Lower lobe of right lung (tissue), 2 donors: ENCODE measurements at regions not wholly inside any gene's neighbourhood (a gene's known extent, or its start where the extent isn't known, plus 50 kb on each side); places are given as distances from the start of the nearest gene placed in this dataset.

Experiments used
- ATAC-seq, 2 donors: fragments of 200-7000 bp; cut with Tn5 transposase; one replicate each; pipeline ENCODE4 v1.9.1; 2020 to 2022; ENCODE audit warnings: mild to moderate bottlenecking in 2 of 2, moderate library complexity in 2 of 2
- DNase-seq: peaks from one replicate; pipeline ENCODE4 v3.0.0-alpha.2; 2020
- H3K27ac ChIP-seq: fragments of 200-600 bp; one replicate; pipeline ENCODE4 v1.8.0; 2022
- H3K27me3 ChIP-seq: fragments of 200-600 bp; one replicate; pipeline ENCODE4 v1.8.0; 2022; ENCODE audit warnings: low read depth
- H3K36me3 ChIP-seq: fragments of 200-600 bp; one replicate; pipeline ENCODE4 v1.8.0; 2022; ENCODE audit warnings: mild to moderate bottlenecking
- H3K4me1 ChIP-seq: fragments of 200-600 bp; one replicate; pipeline ENCODE4 v1.8.0; 2022
- H3K4me3 ChIP-seq: fragments of 200-600 bp; one replicate; pipeline ENCODE4 v1.8.0; 2022; ENCODE audit warnings: mild to moderate bottlenecking
- H3K9me3 ChIP-seq: fragments of 200-600 bp; one replicate; pipeline ENCODE4 v1.8.0; 2022
- intact Hi-C: fragments of 100-400 bp; cut with DNase I; formaldehyde crosslinking; loops from one replicate; pipeline ENCODE4 v1.11.0; 2022
- TF ChIP-seq, protein P1 (sequence below): fragments of 200-600 bp; IDR thresholded peaks from one replicate; pipeline ENCODE4 v1.8.0; 2022; ENCODE audit warnings: antibody characterized with exemption, mild to moderate bottlenecking
- donor health status: DM: no; HTN: yes; CAD: no; lungs with severe emphysema.

- intact Hi-C loops = no loop called here
- Histone ChIP-seq H3K9me3 (no peaks in the 10 kb centered on the region), H3K4me3 (no peak overlapping the region), H3K27ac (no peak overlapping the region), H3K27me3 (no peaks in the 10 kb centered on the region), H3K4me1 (no peaks in the 10 kb centered on the region), H3K36me3 (no peaks in the 10 kb centered on the region)
- no peak for DNase-seq
- no peak for ATAC-seq
- TF ChIP-seq, protein P1, sequence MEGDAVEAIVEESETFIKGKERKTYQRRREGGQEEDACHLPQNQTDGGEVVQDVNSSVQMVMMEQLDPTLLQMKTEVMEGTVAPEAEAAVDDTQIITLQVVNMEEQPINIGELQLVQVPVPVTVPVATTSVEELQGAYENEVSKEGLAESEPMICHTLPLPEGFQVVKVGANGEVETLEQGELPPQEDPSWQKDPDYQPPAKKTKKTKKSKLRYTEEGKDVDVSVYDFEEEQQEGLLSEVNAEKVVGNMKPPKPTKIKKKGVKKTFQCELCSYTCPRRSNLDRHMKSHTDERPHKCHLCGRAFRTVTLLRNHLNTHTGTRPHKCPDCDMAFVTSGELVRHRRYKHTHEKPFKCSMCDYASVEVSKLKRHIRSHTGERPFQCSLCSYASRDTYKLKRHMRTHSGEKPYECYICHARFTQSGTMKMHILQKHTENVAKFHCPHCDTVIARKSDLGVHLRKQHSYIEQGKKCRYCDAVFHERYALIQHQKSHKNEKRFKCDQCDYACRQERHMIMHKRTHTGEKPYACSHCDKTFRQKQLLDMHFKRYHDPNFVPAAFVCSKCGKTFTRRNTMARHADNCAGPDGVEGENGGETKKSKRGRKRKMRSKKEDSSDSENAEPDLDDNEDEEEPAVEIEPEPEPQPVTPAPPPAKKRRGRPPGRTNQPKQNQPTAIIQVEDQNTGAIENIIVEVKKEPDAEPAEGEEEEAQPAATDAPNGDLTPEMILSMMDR = no peak
Measured at GRCh38 chr7:21128062-21128817, 299.6 kb upstream of the SP4 start.

DNA sequence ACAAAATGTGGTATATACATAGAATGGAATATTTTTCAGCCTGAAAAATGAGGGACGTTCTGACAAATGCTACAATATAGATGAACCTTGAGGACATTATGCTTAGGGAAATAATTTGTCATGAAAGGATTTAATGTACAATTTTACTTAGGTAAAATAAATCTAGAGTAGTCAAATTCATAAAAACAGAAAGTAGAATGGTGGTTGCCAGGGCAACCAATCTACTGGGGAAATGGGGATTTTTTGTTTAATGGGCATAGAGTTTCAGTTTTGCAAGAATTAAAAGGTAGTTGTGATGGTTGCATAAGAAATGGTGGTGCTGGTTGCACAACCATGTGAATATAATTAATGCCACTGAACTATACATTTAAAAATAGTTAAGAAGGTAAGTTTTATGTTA, 296.0 kb upstream of the SP4 start:
- intact Hi-C loops = no loop called here
- TF ChIP-seq, protein P1 = no peak
- H3K9me3 ChIP-seq = no peaks in the 10 kb centered on the region
- H3K36me3 ChIP-seq = no peaks in the 10 kb centered on the region
- no peak overlapping the region for H3K27ac ChIP-seq
- no peak overlapping the region for H3K4me3 ChIP-seq
- no peak for ATAC-seq
- no peaks in the 10 kb centered on the region for H3K27me3 ChIP-seq
- no peak for DNase-seq
- no peaks in the 10 kb centered on the region for H3K4me1 ChIP-seq

DNA sequence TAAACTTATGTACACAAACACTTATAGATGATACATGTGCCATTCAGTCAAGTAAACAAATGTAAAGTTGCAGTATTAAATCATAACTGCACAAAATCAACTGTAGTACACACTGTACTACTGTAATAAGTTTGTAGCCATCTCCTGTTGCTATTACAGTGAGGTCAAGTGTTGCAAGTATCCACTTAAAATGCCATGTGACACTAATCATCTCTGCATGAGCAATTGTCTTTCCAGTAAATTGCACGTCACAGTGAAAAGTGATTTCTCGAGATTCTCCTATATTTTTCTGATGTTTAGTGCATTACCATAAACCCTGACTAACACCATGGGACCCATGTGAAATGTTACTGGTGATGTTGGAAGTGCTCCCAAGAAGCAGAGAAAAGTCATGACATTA, 293.3 kb upstream of the SP4 start:
- intact Hi-C loops = no loop called here
- ATAC-seq = no peak
- no peaks in the 10 kb centered on the region for H3K4me1 ChIP-seq
- H3K4me3 ChIP-seq = no peak overlapping the region
- no peak for DNase-seq
- H3K27ac ChIP-seq = no peak overlapping the region
- TF ChIP-seq, protein P1 = no peak
- no peaks in the 10 kb centered on the region for H3K27me3 ChIP-seq
- H3K36me3 ChIP-seq = no peaks in the 10 kb centered on the region
- H3K9me3 ChIP-seq = no peaks in the 10 kb centered on the region

DNA sequence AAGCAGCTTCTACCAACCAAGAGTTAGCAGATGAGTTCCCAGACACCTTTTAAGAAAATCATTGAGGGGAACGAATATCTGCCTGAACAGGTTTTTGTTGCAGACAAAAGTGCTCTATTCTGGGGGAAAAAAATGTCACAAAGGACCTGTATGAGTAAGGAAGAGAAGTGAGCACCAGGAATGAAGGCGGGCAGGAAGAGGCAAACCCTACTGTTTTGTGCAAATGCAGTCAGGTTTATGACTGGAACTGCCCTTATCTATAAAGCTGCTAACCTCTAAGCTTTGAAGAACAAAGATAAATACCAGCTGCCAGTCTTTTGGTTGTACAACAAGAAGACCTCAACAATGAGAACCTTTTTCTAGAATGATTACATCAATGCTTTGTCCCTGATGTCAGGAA, 292.4 kb upstream of the SP4 start:
- TF ChIP-seq, protein P1 = no peak
- Histone ChIP-seq H3K9me3 (no peaks in the 10 kb centered on the region), H3K27me3 (no peaks in the 10 kb centered on the region), H3K4me3 (no peak overlapping the region), H3K36me3 (no peaks in the 10 kb centered on the region), H3K27ac (no peak overlapping the region), H3K4me1 (no peaks in the 10 kb centered on the region)
- intact Hi-C loops = no loop called here
- DNase-seq (no peak), ATAC-seq (no peak)

DNA sequence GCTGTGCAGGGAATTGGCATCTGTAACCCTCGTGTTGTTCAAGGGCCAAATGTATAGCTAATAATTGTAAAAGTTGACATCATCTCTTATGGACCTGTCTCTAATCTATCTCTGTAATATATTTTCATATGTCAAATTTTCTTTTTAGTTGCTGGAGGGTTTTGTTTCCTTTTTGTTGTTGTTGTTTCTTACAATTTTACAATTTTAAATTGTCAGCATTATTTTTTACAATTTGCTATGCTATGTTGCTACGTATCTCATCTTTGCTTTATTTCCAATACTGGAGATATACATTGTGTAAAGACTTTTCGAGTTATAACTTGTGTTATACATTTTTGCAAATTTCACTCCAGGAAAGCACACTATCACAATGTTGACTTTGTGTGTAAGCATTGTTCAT, 290.2 kb upstream of the SP4 start:
- TF ChIP-seq, protein P1 = no peak
- no peak overlapping the region for H3K4me3 ChIP-seq
- H3K9me3 ChIP-seq = no peaks in the 10 kb centered on the region
- H3K27me3 ChIP-seq = no peaks in the 10 kb centered on the region
- H3K4me1 ChIP-seq = no peaks in the 10 kb centered on the region
- ATAC-seq = no peak
- no peaks in the 10 kb centered on the region for H3K36me3 ChIP-seq
- H3K27ac ChIP-seq = no peak overlapping the region
- no peak for DNase-seq
- intact Hi-C loops = no loop called here
